K562 (cell line): ENCODE measurements at regions not wholly inside any gene's neighbourhood (a gene's known extent, or its start where the extent isn't known, plus 50 kb on each side); places are given as distances from the start of the nearest gene placed in this dataset.

Experiments used
- ATAC-seq: fragments of 200-7000 bp; cut with Tn5 transposase; 3 replicates; pipeline ENCODE4 v1.9.1; 2020; ENCODE audit warnings: moderate library complexity
- BruUV-seq: library from RNA; stranded (reverse); fragments of 400-500 nt; replicated peaks from 2 replicates; lab custom pipeline; 2021; lab: Mats Ljungman, UMichigan
- CTCF ChIA-PET: fragments of 300-600 bp; formaldehyde crosslinking; extraction: SDS; loops from one replicate; lab custom pipeline; 2021; ENCODE audit warnings: low intra/inter-chr PET ratio; lab: Yijun Ruan, JAX
- POLR2A ChIA-PET: fragments of 300-600, 350-650 bp; sonication (Branson Sonifier 250); formaldehyde crosslinking; extraction: SDS; loops from one replicate; lab custom pipeline; 2021; ENCODE audit warnings: antibody characterized with exemption, inconsistent platforms; lab: Yijun Ruan, JAX
- DNase-seq, 4 experiments: peaks; one replicate each; pipeline versions ENCODE4 v3.0.0 to v3.0.0-alpha.2; 2011 to 2018; ENCODE audit warnings: low spot score in 3 of 4, mixed read lengths in 3 of 4; ENCODE audit errors: extremely low read depth in 1 of 4
- FAIRE-seq: peaks from 2 replicates; lab custom pipeline; 2011; peaks lifted over from hg19 to GRCh38; lab: Jason Lieb, UNC
- H2AFZ ChIP-seq: 2 replicates; pipeline ENCODE4 v1.6.0; 2011; ENCODE audit warnings: low read depth, low read length, control low read depth, inconsistent platforms
- H3K27ac ChIP-seq: fragments of 200-600 bp; 3 replicates; pipeline ENCODE4 v1.8.0; 2011; ENCODE audit warnings: low read depth, mild to moderate bottlenecking, control low read depth, inconsistent platforms, low read length, moderate library complexity, mixed read lengths; ENCODE audit errors: extremely low read depth
- H3K27me3 ChIP-seq, 2 experiments: fragments of 300-600 bp in 1 of 2; 2 replicates in 1 of 2; 3 replicates in 1 of 2; pipeline versions ENCODE4 v1.6.0 to v1.8.0; 2011; ENCODE audit warnings: inconsistent platforms in 2 of 2, low read length in 2 of 2, mild to moderate bottlenecking in 1 of 2, mixed read lengths in 1 of 2, moderate library complexity in 1 of 2; ENCODE audit not compliant: control insufficient read depth in 2 of 2, insufficient read depth in 2 of 2
- H3K36me3 ChIP-seq: fragments of 300-600 bp; 3 replicates; pipeline ENCODE4 v1.8.0; 2011; ENCODE audit warnings: mild to moderate bottlenecking, low read length, inconsistent platforms; ENCODE audit not compliant: control insufficient read depth, insufficient read depth
- H3K4me1 ChIP-seq, 2 experiments: fragments of 200-600 bp in 1 of 2; replicated peaks in 1 of 2; 2 replicates in 1 of 2; 3 replicates in 1 of 2; pipeline versions ENCODE4 v1.5.1 to v1.8.0; 2011; ENCODE audit warnings: inconsistent platforms in 2 of 2, low read length in 2 of 2, mild to moderate bottlenecking in 1 of 2, mixed read lengths in 1 of 2, moderate library complexity in 1 of 2; ENCODE audit not compliant: control insufficient read depth in 2 of 2, insufficient read depth in 2 of 2
- H3K4me2 ChIP-seq: 2 replicates; pipeline ENCODE4 v1.6.1; 2011; ENCODE audit warnings: low read length, control low read depth, inconsistent platforms, mixed read lengths; ENCODE audit not compliant: insufficient read depth
- H3K4me3 ChIP-seq: fragments of 200-600 bp; sonication (generic), shearing (Covaris generic); 2 replicates; pipeline ENCODE4 v1.5.1; 2016; ENCODE audit warnings: control low read depth, inconsistent platforms
- H3K79me2 ChIP-seq: fragments of 200-600 bp; 3 replicates; pipeline ENCODE4 v1.8.0; 2011; ENCODE audit warnings: low read length, inconsistent platforms; ENCODE audit not compliant: control insufficient read depth, insufficient read depth
- H3K9ac ChIP-seq, 2 experiments: 2 replicates each; pipeline versions ENCODE4 v1.6.0 to v1.6.1; 2011; ENCODE audit warnings: low read depth in 2 of 2, low read length in 2 of 2, control low read depth in 1 of 2, inconsistent platforms in 1 of 2, mild to moderate bottlenecking in 1 of 2, mixed read lengths in 1 of 2; ENCODE audit not compliant: insufficient read depth in 1 of 2
- H3K9me1 ChIP-seq: one replicate; pipeline ENCODE4 v1.6.0; 2011; ENCODE audit warnings: inconsistent platforms, mild to moderate bottlenecking, low read length, moderate library complexity; ENCODE audit not compliant: control insufficient read depth, insufficient read depth
- H3K9me3 ChIP-seq: replicated peaks from 2 replicates; pipeline ENCODE4 v1.5.1; 2011; ENCODE audit warnings: low read depth, low read length, inconsistent platforms; ENCODE audit not compliant: control insufficient read depth, insufficient read depth
- H4K20me1 ChIP-seq: replicated peaks from 2 replicates; pipeline ENCODE4 v1.6.1; 2011; ENCODE audit warnings: low read length, inconsistent platforms, mixed read lengths; ENCODE audit not compliant: control insufficient read depth, insufficient read depth
- E2F4 ChIP-seq: sonication (generic); formaldehyde crosslinking; IDR thresholded peaks from 2 replicates; pipeline ENCODE4 v1.8.0; 2022; ENCODE audit warnings: mild to moderate bottlenecking, low read depth, missing genetic modification reagents
- FUS ChIP-seq: fragments of 200-400 bp; formaldehyde crosslinking; optimal IDR thresholded peaks from 2 replicates; pipeline ENCODE3; 2017; ENCODE audit warnings: low read depth, low read length
- GATAD2A ChIP-seq: fragments of 450-650 bp; IDR thresholded peaks from 2 replicates; pipeline ENCODE4 v1.6.1; 2017
- HOMEZ ChIP-seq: fragments of 250-450 bp; sonication (Bioruptor Pico); IDR thresholded peaks from 2 replicates; pipeline ENCODE4 v1.4.0; 2020; ENCODE audit warnings: mild to moderate bottlenecking, moderate library complexity
- NCOA1 ChIP-seq: fragments of 450-650 bp; IDR thresholded peaks from 2 replicates; pipeline ENCODE4 v1.6.1; 2016; ENCODE audit warnings: low read depth
- WGBS: fragments of 100-300 bp; shearing (Covaris generic); methylation state at CpG from one replicate; pipeline ENCODE4 v1.1.6; 2016; ENCODE audit warnings: low coverage, mixed read lengths; ENCODE audit not compliant: insufficient coverage; ENCODE audit errors: missing lambda C conversion rate; 5-methylcytosine and 5-hydroxymethylcytosine counted together
- in situ Hi-C: fragments of 300-500 bp; cut with MboI; formaldehyde crosslinking; loops from 4 replicates; pipeline ENCODE4 v1.15.0; 2018; ENCODE audit warnings: inconsistent platforms, mixed read lengths
- intact Hi-C: fragments of 100-400 bp; cut with micrococcal nuclease; formaldehyde crosslinking; loops from 2 replicates; pipeline ENCODE4 v1.14.2; 2022

GRCh38 chr14:81605660-81606059 is 72.0 kb upstream of the SEL1L start:
- H3K36me3 ChIP-seq: no peaks in the 10 kb centered on the region
- POLR2A ChIA-PET: no interaction called here
- no peaks in the 10 kb centered on the region for H3K79me2 ChIP-seq
- no peak for TF ChIP-seq E2F4 (CRISPR knock-in tag)
- no peak for TF ChIP-seq NCOA1
- TF ChIP-seq GATAD2A: no peak
- TF ChIP-seq HOMEZ (CRISPR knock-in tag): no peak
- no peak for TF ChIP-seq FUS
- FAIRE-seq (no peak), DNase-seq (no peak), ATAC-seq (no peak)
- intact Hi-C loops (no loop called here), in situ Hi-C loops (no loop called here)
- WGBS: 1% methylated on average over 6 of the region's 6 CpGs
- no peaks in the 10 kb centered on the region for H3K4me1 ChIP-seq
- no TSS peak for BruUV-seq
- H3K27ac ChIP-seq: no peak overlapping the region
- no peaks in the 10 kb centered on the region for H3K9me1 ChIP-seq
- no peak overlapping the region for H3K4me3 ChIP-seq
- no peaks in the 10 kb centered on the region for H4K20me1 ChIP-seq
- no peaks in the 10 kb centered on the region for H3K9me3 ChIP-seq
- H3K9ac ChIP-seq: no peak overlapping the region
- H3K4me2 ChIP-seq: no peak overlapping the region
- H2AFZ ChIP-seq: no peak overlapping the region
- CTCF ChIA-PET: no interaction called here
- H3K27me3 ChIP-seq: no peaks in the 10 kb centered on the region
